GM12878 (cell line): ENCODE measurements at regions not wholly inside any gene's neighbourhood (a gene's known extent, or its start where the extent isn't known, plus 50 kb on each side); places are given as distances from the start of the nearest gene placed in this dataset.

Experiments
- ATAC-seq: fragments of 200-7000 bp; cut with Tn5 transposase; 3 replicates; pipeline ENCODE4 v1.9.1; 2020; ENCODE audit warnings: mild to moderate bottlenecking, moderate library complexity
- BruUV-seq: library from RNA; stranded (reverse); fragments of 400-500 nt; replicated peaks from 2 replicates; lab custom pipeline; 2021; lab: Mats Ljungman, UMichigan
- CTCF ChIA-PET: fragments of 300-600 bp; sonication (Branson Sonifier 250); formaldehyde crosslinking; extraction: SDS; loops from one replicate; lab custom pipeline; 2021; ENCODE audit warnings: inconsistent platforms; lab: Yijun Ruan, JAX
- POLR2A ChIA-PET: fragments of 350-600 bp; formaldehyde crosslinking; extraction: SDS; loops from one replicate; lab custom pipeline; 2021; ENCODE audit warnings: inconsistent platforms; lab: Charles Lee
- RAD21 ChIA-PET: fragments of 300-600 bp; sonication (Branson Sonifier 250); formaldehyde crosslinking; loops from one replicate; lab custom pipeline; 2023; ENCODE audit warnings: antibody characterized with exemption; ENCODE audit not compliant: unreplicated experiment; lab: Charles Lee
- SMC1A ChIA-PET: fragments of 300-600 bp; sonication (Branson Sonifier 250); formaldehyde crosslinking; loops from one replicate; lab custom pipeline; 2023; ENCODE audit not compliant: unreplicated experiment, uncharacterized antibody; lab: Charles Lee
- DNase-seq: peaks from one replicate; pipeline ENCODE4 v3.0.0-alpha.2; 2011; ENCODE audit warnings: low read depth, low spot score
- FAIRE-seq: peaks from 3 replicates; lab custom pipeline; 2011; peaks lifted over from hg19 to GRCh38; lab: Jason Lieb, UNC
- H2AFZ ChIP-seq: 2 replicates; pipeline ENCODE4 v1.6.0; 2011; ENCODE audit warnings: low read depth, low read length, control low read depth; ENCODE audit not compliant: control insufficient read depth
- H3K27ac ChIP-seq: 2 replicates; pipeline ENCODE4 v1.5.1; 2011; ENCODE audit warnings: control low read depth; ENCODE audit not compliant: control insufficient read depth, insufficient read depth
- H3K27me3 ChIP-seq, 2 experiments: replicated peaks in 1 of 2; 2 replicates each; pipeline versions ENCODE4 v1.6.0 to v1.6.1; 2011; ENCODE audit warnings: low read length in 1 of 2; ENCODE audit not compliant: control insufficient read depth in 2 of 2, insufficient read depth in 2 of 2
- H3K36me3 ChIP-seq, 2 experiments: 2 replicates each; pipeline ENCODE4 v1.5.1; 2011; ENCODE audit warnings: low read length in 1 of 2; ENCODE audit not compliant: control insufficient read depth in 2 of 2, insufficient read depth in 2 of 2
- H3K4me1 ChIP-seq: 2 replicates; pipeline ENCODE4 v1.6.1; 2011; ENCODE audit warnings: mild to moderate bottlenecking, low read length, moderate library complexity, mixed read lengths; ENCODE audit not compliant: control insufficient read depth, insufficient read depth
- H3K4me2 ChIP-seq: 2 replicates; pipeline ENCODE4 v1.6.0; 2011; ENCODE audit warnings: control low read depth; ENCODE audit not compliant: control insufficient read depth, insufficient read depth
- H3K4me3 ChIP-seq: fragments of 200-600 bp; sonication (generic); 2 replicates; pipeline ENCODE4 v1.5.1; 2016
- H3K79me2 ChIP-seq: 2 replicates; pipeline ENCODE4 v1.6.0; 2011; ENCODE audit warnings: low read length; ENCODE audit not compliant: control insufficient read depth, insufficient read depth
- H3K9ac ChIP-seq: 2 replicates; pipeline ENCODE4 v1.8.0; 2011; ENCODE audit warnings: low read length, control low read depth, mixed read lengths; ENCODE audit not compliant: control insufficient read depth, insufficient read depth
- H3K9me3 ChIP-seq: replicated peaks from 3 replicates; pipeline ENCODE4 v1.5.1; 2011; ENCODE audit warnings: mild to moderate bottlenecking, low read length; ENCODE audit not compliant: control insufficient read depth, insufficient read depth
- H4K20me1 ChIP-seq: 2 replicates; pipeline ENCODE4 v1.6.0; 2011; ENCODE audit not compliant: control insufficient read depth, insufficient read depth
- CBX3 ChIP-seq: fragments of 200-600 bp; sonication (generic); IDR thresholded peaks from 2 replicates; pipeline ENCODE4 v1.6.1; 2016; ENCODE audit warnings: low read depth, borderline replicate concordance
- CREM ChIP-seq: IDR thresholded peaks from 2 replicates; pipeline ENCODE4 v1.6.1; 2014; ENCODE audit warnings: antibody characterized with exemption, low read depth
- EED ChIP-seq: sonication (generic); IDR thresholded peaks from 2 replicates; pipeline ENCODE4 v1.6.1; 2016; ENCODE audit warnings: antibody characterized with exemption, low read depth
- FOXM1 ChIP-seq: IDR thresholded peaks from 2 replicates; pipeline ENCODE4 v1.6.1; 2012; ENCODE audit warnings: low read depth, mild to moderate bottlenecking, inconsistent platforms, low read length, moderate library complexity
- HDAC2 ChIP-seq: fragments of 200-600 bp; sonication (generic); IDR thresholded peaks from 2 replicates; pipeline ENCODE4 v1.6.1; 2017
- IKZF2 ChIP-seq, 2 experiments: fragments of 450-650 bp; IDR thresholded peaks; 2 replicates each; pipeline ENCODE4 v1.6.1; 2017; ENCODE audit warnings: mild to moderate bottlenecking in 2 of 2, moderate library complexity in 2 of 2
- MYB ChIP-seq: fragments of 150-350 bp; IDR thresholded peaks from 2 replicates; pipeline ENCODE4 v1.6.1; 2014; ENCODE audit warnings: mild to moderate bottlenecking, low read depth, low read length, borderline replicate concordance
- RCOR1 ChIP-seq: conservative IDR thresholded peaks from 2 replicates; pipeline ENCODE4 v1.6.1; 2012; ENCODE audit warnings: low read depth, low read length, improper control_type of control experiment
- SUZ12 ChIP-seq: fragments of 200-600 bp; sonication (generic); IDR thresholded peaks from one replicate; pipeline ENCODE4 v1.6.1; 2018; ENCODE audit warnings: antibody characterized with exemption, mild to moderate bottlenecking; ENCODE audit not compliant: unreplicated experiment
- ZNF622 ChIP-seq: fragments of 450-650 bp; IDR thresholded peaks from 2 replicates; pipeline ENCODE4 v1.6.1; 2017; ENCODE audit warnings: mild to moderate bottlenecking, inconsistent platforms
- WGBS: methylation state at CpG from one replicate; pipeline ENCODE4 v1.1.6; 2016; ENCODE audit warnings: low lambda C conversion rate; ENCODE audit not compliant: insufficient replicate concordance, insufficient coverage; ENCODE audit errors: missing lambda C conversion rate; 5-methylcytosine and 5-hydroxymethylcytosine counted together
- in situ Hi-C: fragments of 300-500 bp; cut with MboI; formaldehyde crosslinking; loops from 9 replicates; pipeline ENCODE4 v1.14.3; 2018; ENCODE audit warnings: mixed read lengths
- intact Hi-C: fragments of 100-400 bp; cut with micrococcal nuclease; formaldehyde crosslinking; loops from one replicate; pipeline ENCODE4 v1.14.2; 2022; ENCODE audit not compliant: unreplicated experiment
- TF ChIP-seq, protein P1 (sequence below): IDR thresholded peaks from 2 replicates; pipeline ENCODE4 v1.6.1; 2011; ENCODE audit warnings: low read depth, mild to moderate bottlenecking, low read length, moderate library complexity, borderline replicate concordance; ENCODE audit errors: extremely low read depth
- TF ChIP-seq, protein P2 (sequence below): IDR thresholded peaks from 2 replicates; pipeline ENCODE4 v1.6.1; 2012; ENCODE audit warnings: low read depth, low read length, improper control_type of control experiment
- TF ChIP-seq, protein P3 (sequence below): fragments of 450-650 bp; IDR thresholded peaks from 2 replicates; pipeline ENCODE4 v1.6.1; 2014; ENCODE audit warnings: mild to moderate bottlenecking

DNA sequence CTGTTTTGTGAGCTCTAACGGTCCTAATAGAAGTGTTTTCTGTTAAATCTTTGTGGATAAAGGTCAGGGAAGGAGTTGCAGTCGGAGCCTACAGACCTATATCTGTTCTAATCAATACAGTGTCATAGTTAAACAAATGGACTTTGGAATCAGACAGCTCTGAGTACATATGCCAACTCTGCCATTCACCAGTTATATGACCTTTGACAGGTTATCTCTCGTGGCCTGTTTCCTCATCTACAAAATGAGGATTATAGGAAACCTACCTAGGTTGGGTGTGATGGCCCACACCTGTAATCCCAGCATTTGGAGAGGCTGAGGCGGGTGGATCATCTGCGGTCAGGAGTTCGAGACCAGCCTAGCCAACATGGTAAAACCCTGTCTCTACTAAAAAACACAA lies 89.7 kb downstream of the MID1IP1 start:
- ChIA-PET CTCF (interaction anchor here (0.6 to 3.4 kb wide), 7 partner anchors 8 to 261 kb away, joined by 3 to 12 read pairs (median 3); no protein-coding TSS in a partner anchor), SMC1A (interaction anchor here (1.0 to 2.9 kb wide), 9 partner anchors 8 to 89 kb away, joined by 3 to 21 read pairs (median 5); no protein-coding TSS in a partner anchor), POLR2A (interaction anchor here (1.0 to 2.2 kb wide), 2 partner anchors 8 to 9 kb away, joined by 3 to 7 read pairs; no protein-coding TSS in a partner anchor), RAD21 (interaction anchor here (1.4 to 2.6 kb wide), 2 partner anchors 8 to 10 kb away, joined by 3 to 11 read pairs; no protein-coding TSS in a partner anchor)
- Histone ChIP-seq H3K27me3 (no peaks in the 10 kb centered on the region), H3K9ac (no peak overlapping the region), H4K20me1 (no peaks in the 10 kb centered on the region), H2AFZ (no peak overlapping the region), H3K79me2 (no peaks in the 10 kb centered on the region), H3K4me2 (no peak overlapping the region), H3K4me1 (no peaks in the 10 kb centered on the region; the same call in 1 of the 2 replicates), H3K4me3 (no peak overlapping the region), H3K9me3 (no peaks in the 10 kb centered on the region), H3K27ac (no peak overlapping the region), H3K36me3 (no peaks in the 10 kb centered on the region)
- DNase-seq: no peak
- ATAC-seq: no peak
- BruUV-seq: no TSS peak
- in situ Hi-C loops: no loop called here
- WGBS: 33% methylated on average over 6 of the region's 6 CpGs
- TF ChIP-seq MYB (no peak), RCOR1 (no peak), FOXM1 (no peak), CBX3 (no peak), HDAC2 (no peak), SUZ12 (no peak), IKZF2 (IDR thresholded peaks at IDR 0.05) (no peak), CREM (no peak), EED (no peak), ZNF622 (no peak)
- TF ChIP-seq, protein P1, sequence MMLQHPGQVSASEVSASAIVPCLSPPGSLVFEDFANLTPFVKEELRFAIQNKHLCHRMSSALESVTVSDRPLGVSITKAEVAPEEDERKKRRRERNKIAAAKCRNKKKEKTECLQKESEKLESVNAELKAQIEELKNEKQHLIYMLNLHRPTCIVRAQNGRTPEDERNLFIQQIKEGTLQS: no peak
- TF ChIP-seq, protein P2, sequence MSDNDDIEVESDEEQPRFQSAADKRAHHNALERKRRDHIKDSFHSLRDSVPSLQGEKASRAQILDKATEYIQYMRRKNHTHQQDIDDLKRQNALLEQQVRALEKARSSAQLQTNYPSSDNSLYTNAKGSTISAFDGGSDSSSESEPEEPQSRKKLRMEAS: no peak
- TF ChIP-seq, protein P3, sequence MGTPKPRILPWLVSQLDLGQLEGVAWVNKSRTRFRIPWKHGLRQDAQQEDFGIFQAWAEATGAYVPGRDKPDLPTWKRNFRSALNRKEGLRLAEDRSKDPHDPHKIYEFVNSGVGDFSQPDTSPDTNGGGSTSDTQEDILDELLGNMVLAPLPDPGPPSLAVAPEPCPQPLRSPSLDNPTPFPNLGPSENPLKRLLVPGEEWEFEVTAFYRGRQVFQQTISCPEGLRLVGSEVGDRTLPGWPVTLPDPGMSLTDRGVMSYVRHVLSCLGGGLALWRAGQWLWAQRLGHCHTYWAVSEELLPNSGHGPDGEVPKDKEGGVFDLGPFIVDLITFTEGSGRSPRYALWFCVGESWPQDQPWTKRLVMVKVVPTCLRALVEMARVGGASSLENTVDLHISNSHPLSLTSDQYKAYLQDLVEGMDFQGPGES: no peak
- no peak for FAIRE-seq
- intact Hi-C loops: no loop called here
